GM21723 (cell line): ENCODE measurements at regions not wholly inside any gene's neighbourhood (a gene's known extent, or its start where the extent isn't known, plus 50 kb on each side); places are given as distances from the start of the nearest gene placed in this dataset.
A peak's percentile ranks its signal among the peaks of the same experiment; 100 is the strongest.
"Not testable (repeated sequence)": the region's sequence is repeated elsewhere in the genome, so short reads cannot be mapped to it uniquely, and the experiment has no call there.

ENCODE experiments used
- ATAC-seq: cut with Tn5 transposase; IDR thresholded peaks from one replicate; pipeline ENCODE4 v1.9.1; 2021; ENCODE audit warnings: mild to moderate bottlenecking, moderate library complexity; ENCODE audit not compliant: unreplicated experiment

GRCh38 chr4:159906051-159906450 is 803.2 kb downstream of the RAPGEF2 start:
- ATAC-seq = no peak

DNA sequence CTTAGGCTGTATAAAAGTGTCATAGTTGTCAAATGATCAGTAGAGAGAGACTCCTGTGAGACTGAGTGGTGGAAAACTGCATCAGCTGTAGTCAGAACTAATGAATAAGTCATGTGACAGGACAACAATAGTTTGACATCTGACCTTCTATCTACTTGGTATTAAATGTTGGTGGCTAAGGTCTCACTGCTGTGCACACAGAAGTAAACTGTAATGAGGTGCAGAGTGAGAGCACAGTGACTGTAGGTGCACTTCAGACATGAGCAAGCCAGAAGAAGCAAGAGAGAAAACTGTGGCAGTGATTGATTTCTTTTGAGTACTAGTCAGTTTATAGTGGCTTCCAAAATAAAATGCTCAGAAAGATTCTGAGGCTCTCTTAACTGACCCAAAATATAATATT is 803.6 kb downstream of the RAPGEF2 start:
- no peak for ATAC-seq

DNA sequence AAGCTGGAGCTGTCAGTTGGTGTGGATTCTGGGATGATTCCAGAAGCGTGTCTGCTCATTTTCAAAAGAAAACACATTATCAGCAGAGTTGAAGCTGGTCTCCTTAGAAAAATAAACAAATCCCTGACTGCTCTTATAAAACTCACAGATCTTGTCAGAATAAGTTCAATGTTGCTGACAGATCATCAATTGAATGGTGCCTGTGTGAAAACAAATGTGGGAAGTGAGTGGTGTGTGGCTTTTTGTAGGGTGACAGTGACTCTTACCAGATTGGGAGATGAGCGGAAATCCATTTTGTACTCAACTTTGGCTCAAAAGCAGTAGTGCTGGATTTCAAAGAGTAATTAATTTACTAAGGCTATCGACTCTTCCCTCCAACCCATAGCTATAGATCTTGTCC is 807.8 kb downstream of the RAPGEF2 start:
- ATAC-seq = no peak

DNA sequence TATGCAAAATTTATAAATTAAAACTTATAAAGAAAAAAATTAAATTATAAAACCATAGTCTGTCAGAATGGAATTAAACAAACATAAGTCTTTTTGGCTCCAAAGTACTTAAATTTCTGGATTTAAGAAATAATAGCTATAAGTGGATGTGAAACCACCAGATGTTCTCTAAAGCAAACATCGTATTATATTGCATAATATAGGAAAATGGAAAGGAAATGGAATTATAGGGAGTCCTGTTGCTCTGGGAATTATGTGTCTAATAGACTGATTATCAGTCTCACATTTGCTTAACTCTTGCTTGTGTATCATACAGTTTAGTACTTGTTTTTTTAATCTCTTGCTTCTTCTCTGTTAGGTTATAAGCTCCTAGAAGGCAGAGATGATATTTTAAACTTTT is 819.2 kb downstream of the RAPGEF2 start:
- ATAC-seq = no peak

DNA sequence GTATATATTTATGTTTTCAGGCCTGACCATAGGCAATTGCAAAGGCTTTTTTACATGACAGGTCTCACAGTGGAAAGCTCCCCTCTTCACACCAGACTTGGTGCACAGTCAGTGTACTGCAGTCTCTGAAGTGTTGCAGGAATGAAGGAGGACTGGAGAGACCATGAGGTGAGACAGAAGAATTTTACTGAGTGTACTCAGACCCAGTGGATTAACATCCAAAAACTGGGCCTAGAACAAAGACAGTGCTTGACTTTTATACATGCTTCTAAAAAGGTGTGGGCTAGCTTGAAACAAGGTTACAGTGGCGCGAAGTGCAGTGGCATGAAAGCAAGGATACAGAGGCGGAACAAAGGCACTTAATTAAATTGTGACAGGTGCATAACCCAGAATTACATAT is 822.9 kb downstream of the RAPGEF2 start:
- no peak for ATAC-seq

GRCh38 chr4:159926871-159927270 is 824.0 kb downstream of the RAPGEF2 start:
- ATAC-seq = no peak

DNA sequence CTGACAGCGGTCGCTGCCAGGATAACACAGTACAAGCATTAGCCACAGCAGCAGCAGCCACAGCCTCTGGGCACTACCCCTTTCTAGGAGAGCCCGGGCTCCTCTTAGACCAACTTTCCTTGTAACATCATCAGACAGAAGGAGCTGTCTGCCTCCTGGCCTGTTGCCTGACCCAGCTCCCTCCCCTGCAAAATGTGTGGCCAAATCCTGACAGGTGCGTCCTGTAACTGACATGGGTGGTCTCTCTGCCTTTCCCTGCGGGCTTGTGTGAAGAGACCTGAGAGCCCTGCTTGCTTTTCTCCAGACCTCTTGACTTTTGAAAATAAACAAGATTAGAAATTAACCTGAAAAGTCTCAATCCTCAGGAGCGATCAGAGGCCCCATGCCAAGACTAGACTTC is 824.9 kb downstream of the RAPGEF2 start:
- no peak for ATAC-seq

GRCh38 chr4:159934602-159935001 is 831.7 kb downstream of the RAPGEF2 start:
- not testable (repeated sequence) for ATAC-seq

DNA sequence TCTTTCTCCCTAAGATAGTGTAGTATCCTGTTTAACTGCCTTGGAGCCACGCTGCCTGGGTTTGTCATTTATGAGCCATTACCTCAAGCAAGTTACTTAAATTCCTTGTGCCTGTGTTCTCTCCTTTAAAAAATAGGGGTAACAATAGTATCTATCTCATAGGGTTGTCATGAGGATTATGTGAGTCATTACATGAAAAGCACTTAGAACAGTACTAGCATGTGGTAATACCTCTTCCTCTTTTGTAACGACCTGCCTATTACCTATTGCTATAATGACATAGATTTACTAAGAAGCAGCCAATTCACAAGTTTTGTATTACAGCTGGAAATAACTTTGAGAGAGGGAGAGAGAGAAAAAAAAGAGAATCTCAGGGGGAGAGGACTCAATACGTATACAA is 834.7 kb downstream of the RAPGEF2 start:
- ATAC-seq = peak; percentile 90

DNA sequence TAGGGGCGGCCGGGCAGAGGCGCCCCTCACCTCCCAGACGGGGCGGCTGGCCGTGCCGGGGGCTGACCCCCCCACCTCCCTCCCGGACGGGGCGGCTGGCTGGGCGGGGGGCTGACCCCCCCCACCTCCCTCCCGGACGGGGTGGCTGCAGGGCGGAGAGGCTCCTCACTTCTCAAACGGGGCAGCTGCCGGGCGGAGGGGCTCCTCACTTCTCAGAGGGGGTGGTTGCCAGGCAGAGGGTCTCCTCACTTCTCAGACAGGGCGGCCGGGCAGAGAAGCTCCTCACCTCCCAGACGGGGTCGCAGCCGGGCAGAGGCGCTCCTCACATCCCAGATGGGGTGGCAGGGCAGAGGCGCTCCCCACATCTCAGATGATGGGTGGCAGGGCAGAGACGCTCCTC is 836.8 kb downstream of the RAPGEF2 start:
- ATAC-seq = not testable (repeated sequence)

- ATAC-seq = no peak
Observed at GRCh38 chr4:159941076-159941475, 838.2 kb downstream of the RAPGEF2 start.

GRCh38 chr4:159944477-159944876 is 841.6 kb downstream of the RAPGEF2 start:
- ATAC-seq = no peak

DNA sequence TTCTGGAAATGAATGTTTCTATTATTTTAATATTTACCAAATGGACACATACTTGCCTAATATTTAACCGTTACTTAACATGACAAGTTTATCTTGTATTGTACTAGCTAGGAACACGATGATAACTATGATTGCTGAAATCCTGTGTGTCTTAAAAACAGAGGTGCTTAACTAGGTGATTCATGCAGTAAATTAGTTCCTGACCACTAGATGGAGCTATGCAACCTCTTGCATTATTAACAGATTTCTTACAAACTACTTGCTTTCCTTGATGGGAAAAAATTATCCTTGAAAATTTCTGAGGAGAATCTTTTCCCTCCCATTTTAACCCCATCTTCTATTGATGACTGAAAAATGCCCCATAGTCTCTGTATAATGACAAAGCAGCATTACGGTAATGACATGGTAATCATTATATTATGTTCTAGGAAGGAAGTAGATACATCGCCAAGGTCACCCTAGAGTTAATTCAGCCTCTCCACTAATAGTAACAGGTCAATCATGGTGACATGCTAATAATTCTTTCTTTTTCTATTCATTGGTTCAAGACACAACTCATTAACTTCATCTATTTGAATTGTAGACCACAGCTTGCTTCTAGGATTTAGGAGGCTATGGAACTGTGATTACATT is 844.2 kb downstream of the RAPGEF2 start:
- peak; percentile 84 for ATAC-seq

GRCh38 chr4:159950707-159951106 is 847.8 kb downstream of the RAPGEF2 start:
- ATAC-seq = no peak

- no peak for ATAC-seq
Observed at GRCh38 chr4:159966746-159967145, 863.9 kb downstream of the RAPGEF2 start.

DNA sequence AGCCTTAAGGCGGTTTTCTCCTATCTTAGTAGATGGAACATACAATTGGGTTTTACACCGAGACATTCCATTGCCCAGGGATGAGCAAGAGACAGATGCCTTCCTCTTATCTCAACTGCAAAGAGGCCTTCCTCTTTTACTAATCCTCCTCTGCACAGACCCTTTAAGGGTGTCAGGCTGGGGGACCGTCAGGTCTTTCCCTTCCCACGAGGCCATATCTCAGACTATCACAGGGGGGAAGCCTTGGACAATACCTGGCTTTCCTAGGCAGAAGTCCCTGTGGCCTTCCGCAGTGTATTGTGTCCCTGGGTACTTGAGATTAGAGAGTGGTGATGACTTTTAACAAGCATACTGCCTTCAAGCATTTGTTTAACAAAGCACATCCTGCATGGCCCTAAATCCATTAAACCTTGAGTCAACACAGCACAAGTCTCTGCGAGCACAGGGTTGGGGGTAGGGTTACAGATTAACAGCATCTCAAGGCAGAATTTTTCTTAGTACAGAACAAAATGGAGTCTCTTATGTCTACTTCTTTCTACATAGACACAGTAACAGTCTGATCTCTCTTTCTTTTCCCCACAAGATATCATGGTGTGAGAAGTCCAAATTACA is 874.1 kb downstream of the RAPGEF2 start:
- ATAC-seq = not testable (repeated sequence)

DNA sequence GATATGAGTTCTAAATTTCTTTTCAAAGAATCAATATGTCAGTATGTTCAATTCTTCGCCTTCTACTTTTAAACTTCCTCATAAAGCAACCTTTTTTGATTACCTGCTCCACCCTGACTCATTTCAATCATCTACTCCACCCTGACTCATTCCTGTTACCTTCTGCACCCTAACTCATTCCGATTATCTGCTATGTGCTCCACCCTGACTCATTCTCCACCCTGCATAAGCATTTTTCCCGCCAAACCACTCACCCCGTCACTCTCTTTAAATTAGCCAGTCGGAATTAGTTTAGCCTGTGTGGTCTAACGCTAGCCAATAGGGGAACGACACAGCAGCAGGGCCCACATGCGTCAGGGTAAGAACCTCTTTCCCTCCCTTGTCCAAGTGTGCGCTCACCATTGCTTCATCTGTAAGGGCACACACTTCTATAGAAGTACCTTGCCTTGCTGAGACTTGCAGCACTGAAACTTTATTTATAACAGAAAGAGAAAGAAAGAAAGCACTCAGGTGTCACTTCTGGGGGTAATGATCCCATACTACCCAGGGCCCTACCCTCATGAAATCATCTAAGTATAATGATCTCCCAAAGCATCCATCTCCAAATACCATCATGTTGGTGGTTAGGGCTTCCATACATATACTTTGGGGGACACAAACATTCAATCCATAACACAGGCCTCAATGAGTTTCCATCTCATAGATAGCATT is 875.2 kb downstream of the RAPGEF2 start:
- ATAC-seq = no peak

DNA sequence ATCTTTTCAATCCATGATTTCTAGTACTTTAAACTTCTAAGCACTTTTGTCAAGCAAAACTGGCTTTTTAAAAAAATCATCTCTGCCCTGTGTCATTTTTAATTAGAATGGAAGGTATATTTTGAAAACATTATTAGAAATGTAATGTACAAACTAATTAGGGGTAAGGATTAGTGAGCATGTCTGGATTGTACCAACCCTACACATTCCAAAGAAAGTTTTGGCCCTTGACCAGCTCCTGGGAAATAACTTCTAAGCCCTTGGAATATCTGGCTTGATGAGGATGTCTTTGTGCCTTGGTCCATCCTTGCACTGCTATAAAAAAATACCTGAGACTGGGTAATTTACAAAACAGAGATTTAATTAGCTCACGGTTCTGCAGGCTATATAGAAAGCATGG is 876.5 kb downstream of the RAPGEF2 start:
- no peak for ATAC-seq

DNA sequence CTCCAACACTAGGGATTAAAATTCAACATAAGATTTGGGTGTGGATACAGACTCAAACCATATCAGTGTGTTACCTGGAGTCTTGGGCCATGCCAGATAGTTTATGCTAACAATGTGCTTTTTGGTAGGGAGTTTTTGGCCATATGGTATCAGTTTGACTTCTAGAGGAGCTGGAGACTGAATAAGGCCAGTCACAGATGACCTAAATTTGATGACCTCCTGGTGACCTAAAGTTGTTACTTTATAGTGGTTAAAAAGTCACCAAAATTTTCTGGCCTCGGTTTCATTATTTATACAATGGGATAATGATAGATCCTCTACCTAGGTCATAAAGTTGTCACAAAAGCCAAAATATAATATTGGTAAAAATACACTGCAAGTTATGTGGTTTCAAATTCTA is 877.1 kb downstream of the RAPGEF2 start:
- ATAC-seq = no peak

DNA sequence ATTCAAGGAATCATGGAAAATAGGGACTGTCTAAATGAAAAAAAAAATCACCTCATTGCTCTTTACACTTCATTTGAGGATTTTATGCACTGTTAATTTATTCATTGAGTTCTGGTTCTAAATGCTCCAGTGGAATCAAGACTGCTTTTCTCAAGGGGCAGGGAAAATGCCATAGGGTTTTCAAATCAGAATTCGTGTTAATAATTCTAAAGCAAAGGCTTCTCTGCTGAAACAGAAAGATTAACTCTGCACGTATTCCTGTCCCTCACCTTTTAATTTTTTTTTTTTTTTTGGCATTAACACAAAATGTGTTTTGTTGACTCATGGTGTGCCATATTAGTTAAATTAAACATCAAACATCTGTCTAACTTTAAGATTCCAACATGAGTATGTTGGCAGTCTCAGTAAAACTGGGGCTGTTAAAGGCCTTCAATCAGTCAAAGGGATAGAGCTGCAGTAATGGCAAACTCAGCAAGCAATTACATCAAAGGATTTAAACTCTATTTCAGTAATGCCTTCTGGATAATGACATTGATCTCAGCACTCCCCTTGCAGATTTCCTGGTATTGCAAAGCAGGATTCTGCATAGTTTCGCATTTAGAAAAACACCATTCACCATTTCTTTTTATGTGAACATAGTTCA is 878.1 kb downstream of the RAPGEF2 start:
- no peak for ATAC-seq

DNA sequence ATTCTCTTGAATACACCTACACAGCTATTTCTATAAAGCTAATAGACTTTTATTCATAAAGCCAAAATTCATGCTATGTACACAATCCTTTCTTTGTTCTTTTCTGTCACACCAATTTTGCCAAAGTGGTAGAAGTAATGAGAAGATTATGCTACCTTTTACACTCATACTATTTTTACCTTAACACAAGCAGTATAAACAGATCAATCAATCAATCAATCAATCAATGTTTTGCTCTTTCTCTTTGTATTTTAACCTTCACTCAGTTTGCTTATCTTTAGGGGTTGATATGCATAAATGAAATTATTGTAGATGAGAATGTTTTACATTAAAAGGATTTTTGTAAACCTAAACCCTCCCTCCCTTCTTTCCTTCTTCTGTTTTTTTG is 878.6 kb downstream of the RAPGEF2 start:
- ATAC-seq = no peak

GRCh38 chr4:159983082-159983481 is 880.2 kb downstream of the RAPGEF2 start:
- ATAC-seq = no peak
